Loucy (cell line): ENCODE measurements at regions not wholly inside any gene's neighbourhood (a gene's known extent, or its start where the extent isn't known, plus 50 kb on each side); places are given as distances from the start of the nearest gene placed in this dataset.

Source experiments
- H2AFZ ChIP-seq: fragments of 200-600 bp; sonication (generic); 2 replicates; pipeline ENCODE4 v1.6.0; 2016; ENCODE audit warnings: antibody characterized with exemption, mild to moderate bottlenecking, low read length, moderate library complexity
- H3F3A ChIP-seq: fragments of 200-600 bp; 2 replicates; pipeline ENCODE4 v1.6.0; 2016; ENCODE audit warnings: antibody characterized with exemption, low read depth, mild to moderate bottlenecking
- H3K27me3 ChIP-seq: fragments of 200-600 bp; sonication (generic); 2 replicates; pipeline ENCODE4 v1.6.1; 2014; ENCODE audit warnings: low read length, mild to moderate bottlenecking; ENCODE audit not compliant: insufficient read depth, poor library complexity, severe bottlenecking
- H3K36me3 ChIP-seq: fragments of 200-600 bp; sonication (generic); 2 replicates; pipeline ENCODE4 v1.6.1; 2016; ENCODE audit warnings: low read length; ENCODE audit not compliant: insufficient read depth
- H3K4me1 ChIP-seq: fragments of 200-600 bp; sonication (generic); 2 replicates; pipeline ENCODE4 v1.5.1; 2014; ENCODE audit warnings: low read length, mild to moderate bottlenecking; ENCODE audit not compliant: insufficient read depth, poor library complexity, severe bottlenecking
- H3K4me2 ChIP-seq: fragments of 200-600 bp; sonication (generic); 2 replicates; pipeline ENCODE4 v1.6.0; 2014; ENCODE audit warnings: antibody characterized with exemption, low read length, low read depth, mild to moderate bottlenecking; ENCODE audit not compliant: poor library complexity, severe bottlenecking
- H3K4me3 ChIP-seq: fragments of 200-600 bp; sonication (generic); 2 replicates; pipeline ENCODE4 v1.5.1; 2014; ENCODE audit warnings: low read length, mild to moderate bottlenecking, mixed read lengths; ENCODE audit not compliant: poor library complexity, severe bottlenecking
- H3K79me2 ChIP-seq: fragments of 200-600 bp; sonication (generic); 2 replicates; pipeline ENCODE4 v1.6.1; 2014; ENCODE audit warnings: low read length; ENCODE audit not compliant: insufficient read depth
- H3K9ac ChIP-seq: fragments of 200-600 bp; sonication (generic); 2 replicates; pipeline ENCODE4 v1.6.0; 2014; ENCODE audit warnings: mild to moderate bottlenecking, low read depth, low read length, moderate library complexity; ENCODE audit not compliant: poor library complexity, severe bottlenecking
- H3K9me2 ChIP-seq: fragments of 200-600 bp; sonication (generic); replicated peaks from 2 replicates; pipeline ENCODE4 v1.6.1; 2016; ENCODE audit warnings: low read depth, low read length, mixed read lengths
- H3K9me3 ChIP-seq: fragments of 200-600 bp; sonication (generic); 2 replicates; pipeline ENCODE4 v1.6.1; 2014; ENCODE audit warnings: mild to moderate bottlenecking, antibody characterized with exemption, low read length, low read depth; ENCODE audit not compliant: insufficient read depth
- H4K20me1 ChIP-seq: fragments of 200-600 bp; sonication (generic); 2 replicates; pipeline ENCODE4 v1.6.0; 2014; ENCODE audit warnings: antibody characterized with exemption, low read length, mild to moderate bottlenecking; ENCODE audit not compliant: insufficient read depth, poor library complexity, severe bottlenecking
- EZH2phosphoT487 ChIP-seq: fragments of 200-600 bp; IDR thresholded peaks from 2 replicates; pipeline ENCODE4 v1.6.1; 2018; ENCODE audit warnings: antibody characterized with exemption, mild to moderate bottlenecking, moderate library complexity, borderline replicate concordance
- TF ChIP-seq, protein P1 (sequence below): fragments of 200-600 bp; sonication (generic); conservative IDR thresholded peaks from 2 replicates; pipeline ENCODE4 v1.5.1; 2014; ENCODE audit warnings: mild to moderate bottlenecking, antibody characterized with exemption, low read length

DNA sequence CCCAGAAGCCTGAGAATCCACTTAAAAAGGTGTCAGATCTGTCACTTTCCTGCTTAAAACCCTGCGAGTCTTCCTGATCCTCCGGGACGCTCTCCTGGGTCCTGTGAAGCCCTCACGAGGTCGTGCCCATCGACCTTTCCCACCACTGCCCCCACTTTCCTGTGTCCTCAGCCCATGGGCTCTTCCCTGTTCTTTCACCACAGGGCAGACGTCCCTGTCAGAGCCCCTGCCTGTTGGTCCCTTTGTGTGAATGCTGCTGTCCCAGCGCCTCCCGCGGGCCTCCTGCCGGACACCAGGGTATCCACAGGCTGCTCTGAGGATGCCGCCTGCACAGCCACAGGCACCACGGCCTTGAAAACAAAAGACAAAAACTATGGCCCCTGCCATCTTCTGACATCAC, 125.6 kb downstream of the TMEM18 start:
- H3K9ac ChIP-seq: no peak overlapping the region
- H3K9me2 ChIP-seq: no peaks in the 10 kb centered on the region
- H3K4me1 ChIP-seq: no peaks in the 10 kb centered on the region
- no peaks in the 10 kb centered on the region for H3K36me3 ChIP-seq
- H3K9me3 ChIP-seq: no peaks in the 10 kb centered on the region
- TF ChIP-seq EZH2phosphoT487: no peak
- TF ChIP-seq, protein P1, sequence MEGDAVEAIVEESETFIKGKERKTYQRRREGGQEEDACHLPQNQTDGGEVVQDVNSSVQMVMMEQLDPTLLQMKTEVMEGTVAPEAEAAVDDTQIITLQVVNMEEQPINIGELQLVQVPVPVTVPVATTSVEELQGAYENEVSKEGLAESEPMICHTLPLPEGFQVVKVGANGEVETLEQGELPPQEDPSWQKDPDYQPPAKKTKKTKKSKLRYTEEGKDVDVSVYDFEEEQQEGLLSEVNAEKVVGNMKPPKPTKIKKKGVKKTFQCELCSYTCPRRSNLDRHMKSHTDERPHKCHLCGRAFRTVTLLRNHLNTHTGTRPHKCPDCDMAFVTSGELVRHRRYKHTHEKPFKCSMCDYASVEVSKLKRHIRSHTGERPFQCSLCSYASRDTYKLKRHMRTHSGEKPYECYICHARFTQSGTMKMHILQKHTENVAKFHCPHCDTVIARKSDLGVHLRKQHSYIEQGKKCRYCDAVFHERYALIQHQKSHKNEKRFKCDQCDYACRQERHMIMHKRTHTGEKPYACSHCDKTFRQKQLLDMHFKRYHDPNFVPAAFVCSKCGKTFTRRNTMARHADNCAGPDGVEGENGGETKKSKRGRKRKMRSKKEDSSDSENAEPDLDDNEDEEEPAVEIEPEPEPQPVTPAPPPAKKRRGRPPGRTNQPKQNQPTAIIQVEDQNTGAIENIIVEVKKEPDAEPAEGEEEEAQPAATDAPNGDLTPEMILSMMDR: no peak
- no peaks in the 10 kb centered on the region for H3F3A ChIP-seq
- no peaks in the 10 kb centered on the region for H4K20me1 ChIP-seq
- no peak overlapping the region for H2AFZ ChIP-seq
- no peak overlapping the region for H3K4me3 ChIP-seq
- no peak overlapping the region for H3K4me2 ChIP-seq
- no peaks in the 10 kb centered on the region for H3K79me2 ChIP-seq
- no peaks in the 10 kb centered on the region for H3K27me3 ChIP-seq

DNA sequence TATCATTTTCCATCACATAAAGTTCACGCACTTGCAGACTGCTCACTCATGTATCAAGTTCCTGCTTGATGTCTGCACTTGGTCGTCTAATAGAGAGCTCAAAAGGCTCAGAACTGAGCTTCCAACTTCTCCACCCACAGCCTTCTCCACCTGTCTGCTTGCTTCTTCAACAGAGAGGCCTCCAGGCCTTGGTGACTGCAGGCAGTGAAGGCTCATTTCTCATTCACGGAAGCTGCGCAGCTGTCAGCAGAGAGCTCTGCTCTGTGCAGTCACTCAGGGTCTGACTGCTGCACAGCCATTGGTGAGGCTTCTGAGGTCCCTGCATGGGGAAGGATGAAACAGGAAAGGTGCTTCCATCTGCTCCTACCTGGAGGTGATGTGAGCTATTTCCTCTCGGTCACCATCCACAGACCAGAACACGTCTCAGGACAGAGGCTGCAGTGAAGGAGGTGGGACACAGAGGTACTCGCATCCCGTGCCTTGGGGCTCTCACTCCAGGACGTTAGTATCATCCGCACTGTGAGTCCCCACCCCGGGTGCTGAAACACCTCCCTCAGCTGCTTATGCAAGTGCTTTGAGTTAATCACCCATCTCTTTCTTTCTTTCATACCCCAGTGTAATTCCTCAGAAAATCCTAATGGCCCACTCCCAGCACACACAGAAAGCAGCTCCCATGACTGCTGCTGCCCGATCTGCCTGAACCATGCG, 126.2 kb downstream of the TMEM18 start:
- H3K9me2 ChIP-seq: no peaks in the 10 kb centered on the region
- no peak overlapping the region for H3K4me2 ChIP-seq
- TF ChIP-seq EZH2phosphoT487: no peak
- TF ChIP-seq, protein P1: no peak
- no peak overlapping the region for H3K4me3 ChIP-seq
- H3K4me1 ChIP-seq: no peaks in the 10 kb centered on the region
- no peaks in the 10 kb centered on the region for H3K27me3 ChIP-seq
- H3K9ac ChIP-seq: no peak overlapping the region
- H3K79me2 ChIP-seq: no peaks in the 10 kb centered on the region
- no peak overlapping the region for H2AFZ ChIP-seq
- H3F3A ChIP-seq: no peaks in the 10 kb centered on the region
- no peaks in the 10 kb centered on the region for H4K20me1 ChIP-seq
- no peaks in the 10 kb centered on the region for H3K9me3 ChIP-seq
- H3K36me3 ChIP-seq: no peaks in the 10 kb centered on the region

DNA sequence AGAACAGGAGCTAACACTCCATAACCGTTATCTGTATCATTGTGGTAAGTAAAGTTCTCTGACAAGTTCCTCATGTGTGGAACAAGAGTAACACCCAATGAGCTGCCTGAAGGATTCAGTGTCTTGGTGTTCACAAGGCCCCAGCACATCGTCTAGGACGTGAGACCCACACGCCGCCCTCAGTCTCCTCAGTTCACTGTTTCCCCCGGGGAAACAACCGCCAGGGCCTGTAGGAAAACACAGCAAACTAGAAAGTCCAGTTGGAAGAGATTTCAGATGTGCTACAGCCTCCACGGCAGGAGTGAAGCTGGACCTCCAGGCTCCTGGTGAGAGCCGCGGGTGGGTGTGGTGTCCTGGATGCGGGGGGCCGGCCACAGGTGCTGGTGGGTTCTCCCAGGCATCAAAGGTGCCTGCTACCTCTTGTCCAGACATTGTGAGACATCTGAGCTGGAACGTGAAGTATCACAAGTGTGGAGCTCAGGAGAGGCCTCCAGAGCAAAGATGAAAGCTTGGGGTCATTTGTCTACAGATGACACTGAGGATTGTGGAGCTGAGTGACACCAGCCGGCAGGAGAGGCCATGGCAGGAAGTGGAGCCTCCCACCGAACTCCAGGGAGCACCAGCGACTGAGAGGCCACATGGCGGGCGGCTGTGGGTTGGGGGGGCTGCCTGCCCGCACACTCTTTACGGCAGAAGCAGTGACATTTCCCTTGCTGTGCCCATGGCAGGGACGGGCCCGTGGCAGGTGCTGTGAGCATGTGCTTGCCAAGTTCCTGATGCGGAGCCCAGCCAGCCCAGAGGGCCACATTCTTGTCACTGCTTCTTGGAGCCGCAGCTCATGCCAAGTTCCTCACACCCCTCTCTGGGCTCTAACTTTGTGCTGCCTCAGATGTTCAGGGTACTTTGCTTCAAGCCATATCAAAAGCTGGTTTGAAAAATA, 131.2 kb downstream of the TMEM18 start:
- TF ChIP-seq, protein P1: no peak
- no peak for TF ChIP-seq EZH2phosphoT487
- no peaks in the 10 kb centered on the region for H3K79me2 ChIP-seq
- H3K9ac ChIP-seq: no peak overlapping the region
- H3K9me2 ChIP-seq: no peaks in the 10 kb centered on the region
- no peaks in the 10 kb centered on the region for H4K20me1 ChIP-seq
- H3K9me3 ChIP-seq: no peaks in the 10 kb centered on the region
- H3K4me2 ChIP-seq: no peak overlapping the region
- H3K4me3 ChIP-seq: no peak overlapping the region
- H3F3A ChIP-seq: no peaks in the 10 kb centered on the region
- no peaks in the 10 kb centered on the region for H3K36me3 ChIP-seq
- H2AFZ ChIP-seq: no peak overlapping the region
- H3K27me3 ChIP-seq: no peaks in the 10 kb centered on the region
- H3K4me1 ChIP-seq: no peaks in the 10 kb centered on the region
